Neural crest cell (in vitro differentiated cells): ENCODE measurements at regions not wholly inside any gene's neighbourhood (a gene's known extent, or its start where the extent isn't known, plus 50 kb on each side); places are given as distances from the start of the nearest gene placed in this dataset.

Source experiments
- DNase-seq: peaks from one replicate; pipeline ENCODE4 v3.0.0; 2021; ENCODE audit warnings: low read depth, mixed read lengths, low spot score
- H3K27ac Mint-ChIP-seq: one replicate; pipeline ENCODE4 v1.8.0; 2021; ENCODE audit warnings: mild to moderate bottlenecking, mixed read lengths; ENCODE audit not compliant: unreplicated experiment
- H3K27me3 Mint-ChIP-seq: 2 replicates; pipeline ENCODE4 v1.8.0; 2021; ENCODE audit warnings: low read depth, mild to moderate bottlenecking, mixed read lengths
- H3K36me3 Mint-ChIP-seq: 2 replicates; pipeline ENCODE4 v1.8.0; 2021; ENCODE audit warnings: low read depth, mild to moderate bottlenecking, mixed read lengths
- H3K4me1 Mint-ChIP-seq: 2 replicates; pipeline ENCODE4 v1.8.0; 2021; ENCODE audit warnings: mixed read lengths
- H3K4me3 Mint-ChIP-seq: one replicate; pipeline ENCODE4 v1.8.0; 2021; ENCODE audit warnings: mild to moderate bottlenecking, mixed read lengths
- H3K9me3 Mint-ChIP-seq: 2 replicates; pipeline ENCODE4 v1.8.0; 2021; ENCODE audit warnings: mixed read lengths
- TF ChIP-seq, protein P1 (sequence below): fragments of 200-600 bp; sonication (generic); conservative IDR thresholded peaks from 2 replicates; pipeline ENCODE4 v1.5.0; 2021; ENCODE audit warnings: antibody characterized with exemption, mild to moderate bottlenecking

DNA sequence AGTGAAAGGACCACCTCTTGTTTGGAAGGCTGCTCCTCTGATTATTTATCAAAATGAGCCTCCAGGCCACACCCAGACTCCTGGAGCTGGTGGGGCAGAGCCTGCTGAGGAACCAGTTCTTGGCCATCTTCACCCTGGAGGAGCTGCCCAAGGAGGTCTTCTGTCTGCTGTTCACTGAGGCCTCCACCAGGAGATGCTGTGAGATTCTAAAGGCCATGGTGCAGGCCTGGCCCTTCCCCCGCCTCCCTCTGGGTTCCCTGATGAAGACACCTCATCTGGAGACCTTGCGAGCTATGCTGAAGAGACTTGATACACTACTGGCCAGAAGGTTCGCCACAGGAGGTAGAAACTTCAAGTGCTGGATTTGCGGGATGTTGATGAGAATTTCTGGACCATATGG, 61.7 kb upstream of the GJA8 start:
- Mint-ChIP-seq H3K36me3 (no peaks in the 10 kb centered on the region), H3K4me3 (no peak overlapping the region), H3K9me3 (no peaks in the 10 kb centered on the region), H3K27ac (no peak overlapping the region), H3K4me1 (no peaks in the 10 kb centered on the region), H3K27me3 (no peaks in the 10 kb centered on the region)
- TF ChIP-seq, protein P1, sequence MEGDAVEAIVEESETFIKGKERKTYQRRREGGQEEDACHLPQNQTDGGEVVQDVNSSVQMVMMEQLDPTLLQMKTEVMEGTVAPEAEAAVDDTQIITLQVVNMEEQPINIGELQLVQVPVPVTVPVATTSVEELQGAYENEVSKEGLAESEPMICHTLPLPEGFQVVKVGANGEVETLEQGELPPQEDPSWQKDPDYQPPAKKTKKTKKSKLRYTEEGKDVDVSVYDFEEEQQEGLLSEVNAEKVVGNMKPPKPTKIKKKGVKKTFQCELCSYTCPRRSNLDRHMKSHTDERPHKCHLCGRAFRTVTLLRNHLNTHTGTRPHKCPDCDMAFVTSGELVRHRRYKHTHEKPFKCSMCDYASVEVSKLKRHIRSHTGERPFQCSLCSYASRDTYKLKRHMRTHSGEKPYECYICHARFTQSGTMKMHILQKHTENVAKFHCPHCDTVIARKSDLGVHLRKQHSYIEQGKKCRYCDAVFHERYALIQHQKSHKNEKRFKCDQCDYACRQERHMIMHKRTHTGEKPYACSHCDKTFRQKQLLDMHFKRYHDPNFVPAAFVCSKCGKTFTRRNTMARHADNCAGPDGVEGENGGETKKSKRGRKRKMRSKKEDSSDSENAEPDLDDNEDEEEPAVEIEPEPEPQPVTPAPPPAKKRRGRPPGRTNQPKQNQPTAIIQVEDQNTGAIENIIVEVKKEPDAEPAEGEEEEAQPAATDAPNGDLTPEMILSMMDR, result no peak
- no peak for DNase-seq

DNA sequence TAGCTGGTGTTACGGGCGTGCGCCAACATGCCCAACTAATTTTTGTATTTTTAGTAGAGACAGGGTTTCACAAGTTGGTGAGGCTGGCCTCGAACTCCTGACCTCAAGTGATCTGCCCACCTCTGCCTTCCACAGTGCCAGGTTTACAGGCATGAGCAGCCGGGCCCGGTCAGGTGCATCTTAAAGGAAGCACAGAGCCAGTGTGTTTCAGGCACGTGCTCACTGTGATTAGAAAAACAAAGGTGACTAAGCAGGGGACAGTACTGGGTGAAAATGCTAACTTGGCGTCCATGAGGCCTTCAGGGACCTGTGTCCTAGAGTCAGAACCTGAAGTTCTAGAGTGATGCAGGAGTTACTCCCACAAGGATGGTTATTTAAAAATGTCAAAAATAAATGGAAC, 60.0 kb upstream of the GJA8 start:
- Mint-ChIP-seq H3K27ac (peak overlapping the region; percentile 30), H3K9me3 (no peaks in the 10 kb centered on the region), H3K36me3 (no peaks in the 10 kb centered on the region), H3K4me1 (no peaks in the 10 kb centered on the region), H3K4me3 (no peak overlapping the region), H3K27me3 (no peaks in the 10 kb centered on the region)
- TF ChIP-seq, protein P1, result no peak
- no peak for DNase-seq

DNA sequence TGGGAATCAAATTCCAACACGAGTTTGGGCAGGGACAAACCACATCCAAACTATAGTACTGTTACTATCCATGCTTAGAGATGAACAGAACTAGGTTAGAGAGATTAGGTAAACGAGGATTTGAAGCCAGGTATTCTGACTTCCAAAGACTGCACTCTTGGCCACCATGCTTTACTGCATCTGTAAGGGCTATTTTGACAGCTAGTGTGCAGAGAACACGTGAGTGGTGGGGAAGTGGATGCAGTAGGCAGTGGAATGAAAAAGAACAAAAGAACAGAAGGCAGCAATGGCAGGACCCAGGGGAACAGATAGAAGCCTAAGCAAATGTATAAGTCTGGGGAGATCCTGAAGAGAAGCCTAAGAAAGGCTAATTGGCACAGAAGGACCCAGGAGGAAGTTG, 59.1 kb upstream of the GJA8 start:
- Mint-ChIP-seq H3K4me3 (no peak overlapping the region), H3K4me1 (no peaks in the 10 kb centered on the region), H3K27me3 (no peaks in the 10 kb centered on the region), H3K36me3 (no peaks in the 10 kb centered on the region), H3K27ac (no peak overlapping the region), H3K9me3 (no peaks in the 10 kb centered on the region)
- DNase-seq, result no peak
- TF ChIP-seq, protein P1, result no peak

DNA sequence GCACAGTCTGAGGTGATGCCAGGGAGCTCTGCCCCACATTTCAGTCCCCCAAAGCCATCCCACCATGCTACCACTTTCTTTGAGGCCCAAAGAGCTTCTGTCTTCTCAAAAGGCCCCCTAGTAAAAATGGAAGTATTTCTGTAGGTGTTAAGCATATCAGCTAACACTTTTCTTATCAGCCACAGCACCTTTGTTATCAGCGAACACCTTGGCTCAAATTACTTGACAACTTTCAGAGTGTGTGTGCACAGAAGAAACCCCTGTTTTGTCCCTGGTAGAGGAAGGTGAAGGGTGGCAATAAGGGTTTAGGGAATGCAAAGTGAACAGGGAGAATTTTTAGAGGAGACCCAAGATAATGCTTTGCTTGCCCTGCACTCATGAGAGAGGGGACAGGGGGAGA, 54.8 kb upstream of the GJA8 start:
- no peak for DNase-seq
- Mint-ChIP-seq H3K4me3 (no peak overlapping the region), H3K27ac (peak overlapping the region; percentile 30), H3K4me1 (peaks cover 13% of the 10 kb centered on the region), H3K9me3 (no peaks in the 10 kb centered on the region), H3K27me3 (no peaks in the 10 kb centered on the region), H3K36me3 (no peaks in the 10 kb centered on the region)
- TF ChIP-seq, protein P1, result no peak

DNA sequence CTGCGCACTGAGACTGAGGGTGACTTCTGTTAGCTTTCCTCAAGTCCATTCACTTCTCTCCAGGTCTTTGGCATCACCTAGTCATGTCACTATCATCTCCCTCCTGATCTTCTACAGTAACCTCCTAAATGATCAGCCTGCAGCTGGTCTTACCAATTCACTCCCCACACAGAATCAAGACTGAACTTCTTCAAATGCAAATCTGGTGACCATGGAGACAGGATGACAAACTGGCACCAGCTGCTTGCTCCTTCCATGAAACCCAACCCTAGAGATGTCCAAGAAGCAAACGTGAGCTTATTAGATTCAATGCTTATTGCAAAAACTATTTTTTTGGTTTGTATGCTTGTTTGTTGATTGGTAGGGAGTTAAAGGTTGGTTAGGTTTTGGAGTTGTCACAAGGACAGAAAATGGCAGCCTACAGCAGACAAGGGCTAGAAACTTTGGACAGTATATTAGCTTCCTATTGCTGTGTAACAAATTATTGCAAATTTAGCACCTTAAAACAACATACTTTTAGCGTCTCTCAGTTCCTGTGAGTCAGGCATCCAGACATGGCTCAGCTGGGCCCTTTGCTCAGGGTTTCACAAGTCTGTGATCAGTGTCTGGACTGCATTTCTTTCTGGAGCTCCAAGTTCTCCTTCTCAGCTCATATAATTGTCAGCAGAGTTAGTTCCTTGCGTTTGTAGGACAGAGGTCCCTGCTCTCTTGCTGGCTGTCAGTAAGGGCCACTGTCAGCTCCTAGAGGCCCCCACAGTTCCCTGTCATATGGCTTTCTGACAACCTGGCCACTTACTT, 53.3 kb upstream of the GJA8 start:
- DNase-seq, result no peak
- Mint-ChIP-seq H3K27ac (no peak overlapping the region), H3K4me1 (peaks cover 13% of the 10 kb centered on the region), H3K9me3 (no peaks in the 10 kb centered on the region), H3K27me3 (no peaks in the 10 kb centered on the region), H3K4me3 (no peak overlapping the region), H3K36me3 (no peaks in the 10 kb centered on the region)
- TF ChIP-seq, protein P1, result no peak
